ENCODE measurements at regions not wholly inside any gene's neighbourhood (a gene's known extent, or its start where the extent isn't known, plus 50 kb on each side); places are given as distances from the start of the nearest gene placed in this dataset.
"Not testable (repeated sequence)": the region's sequence is repeated elsewhere in the genome, so short reads cannot be mapped to it uniquely, and the experiment has no call there.

- not testable (repeated sequence) for TF ChIP-seq CTCF, POLR2A (IDR thresholded peaks at IDR 0.05)
Measured at GRCh38 chr2:239795761-239796160, 229.4 kb downstream of the NDUFA10 start.
